ENCODE measurements at regions not wholly inside any gene's neighbourhood (a gene's known extent, or its start where the extent isn't known, plus 50 kb on each side); places are given as distances from the start of the nearest gene placed in this dataset.

- H3K79me2 ChIP-seq (ENCODE audit: low read depth) = no peaks in the 10 kb centered on the region
- no peaks in the 10 kb centered on the region for H3K36me3 ChIP-seq (ENCODE audit: low read depth)
- ChIA-PET CTCF (no interaction called here), POLR2A (ENCODE audit: unreplicated experiment) (no interaction called here)
- H3K27me3 ChIP-seq (ENCODE audit: insufficient read depth, low read depth) = peaks cover 20% of the 10 kb centered on the region
- no peak overlapping the region for H3K4me3 ChIP-seq
- intact Hi-C loops (cut with micrococcal nuclease; ENCODE audit: unreplicated experiment) = no loop called here
- no peaks in the 10 kb centered on the region for H3K9me2 ChIP-seq (ENCODE audit: insufficient read depth)
- no peaks in the 10 kb centered on the region for H3K4me1 ChIP-seq (replicated peaks; ENCODE audit: insufficient read depth)
- no peak overlapping the region for H3K27ac ChIP-seq
- no peak for TF ChIP-seq EZH2 (IDR thresholded peaks at IDR 0.05; ENCODE audit: low read depth)
- TF ChIP-seq, protein P1, sequence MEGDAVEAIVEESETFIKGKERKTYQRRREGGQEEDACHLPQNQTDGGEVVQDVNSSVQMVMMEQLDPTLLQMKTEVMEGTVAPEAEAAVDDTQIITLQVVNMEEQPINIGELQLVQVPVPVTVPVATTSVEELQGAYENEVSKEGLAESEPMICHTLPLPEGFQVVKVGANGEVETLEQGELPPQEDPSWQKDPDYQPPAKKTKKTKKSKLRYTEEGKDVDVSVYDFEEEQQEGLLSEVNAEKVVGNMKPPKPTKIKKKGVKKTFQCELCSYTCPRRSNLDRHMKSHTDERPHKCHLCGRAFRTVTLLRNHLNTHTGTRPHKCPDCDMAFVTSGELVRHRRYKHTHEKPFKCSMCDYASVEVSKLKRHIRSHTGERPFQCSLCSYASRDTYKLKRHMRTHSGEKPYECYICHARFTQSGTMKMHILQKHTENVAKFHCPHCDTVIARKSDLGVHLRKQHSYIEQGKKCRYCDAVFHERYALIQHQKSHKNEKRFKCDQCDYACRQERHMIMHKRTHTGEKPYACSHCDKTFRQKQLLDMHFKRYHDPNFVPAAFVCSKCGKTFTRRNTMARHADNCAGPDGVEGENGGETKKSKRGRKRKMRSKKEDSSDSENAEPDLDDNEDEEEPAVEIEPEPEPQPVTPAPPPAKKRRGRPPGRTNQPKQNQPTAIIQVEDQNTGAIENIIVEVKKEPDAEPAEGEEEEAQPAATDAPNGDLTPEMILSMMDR (conservative IDR thresholded peaks at IDR 0.05) = no peak
- no TSS peak for BruUV-seq (replicated peaks)
- no peak for DNase-seq
- no peak overlapping the region for H3K4me2 ChIP-seq
- no peaks in the 10 kb centered on the region for H3F3A ChIP-seq (ENCODE audit: insufficient read depth, low read depth)
- no peak overlapping the region for H2AFZ ChIP-seq
- H4K20me1 ChIP-seq (ENCODE audit: insufficient read depth) = no peaks in the 10 kb centered on the region
- no peaks in the 10 kb centered on the region for H3K9me3 ChIP-seq (ENCODE audit: insufficient read depth, low read depth)
These were observed 585.4 kb downstream of the AACS start for GRCh38 chr12:125650587-125650986.

GRCh38 chr12:125651625-125652024 lies 586.4 kb downstream of the AACS start:
- Histone ChIP-seq H4K20me1 (ENCODE audit: insufficient read depth) (no peaks in the 10 kb centered on the region), H3K4me1 (replicated peaks; ENCODE audit: insufficient read depth) (no peaks in the 10 kb centered on the region), H3K36me3 (ENCODE audit: low read depth) (no peaks in the 10 kb centered on the region), H3K9me3 (ENCODE audit: insufficient read depth, low read depth) (no peaks in the 10 kb centered on the region), H3K4me2 (no peak overlapping the region), H3K79me2 (ENCODE audit: low read depth) (no peaks in the 10 kb centered on the region), H3F3A (ENCODE audit: insufficient read depth, low read depth) (no peaks in the 10 kb centered on the region), H3K27me3 (ENCODE audit: insufficient read depth, low read depth) (peaks cover 10% of the 10 kb centered on the region), H3K27ac (no peak overlapping the region), H3K9me2 (ENCODE audit: insufficient read depth) (no peaks in the 10 kb centered on the region), H2AFZ (no peak overlapping the region), H3K4me3 (no peak overlapping the region)
- intact Hi-C loops (cut with micrococcal nuclease; ENCODE audit: unreplicated experiment) = no loop called here
- POLR2A ChIA-PET (ENCODE audit: unreplicated experiment) = no interaction called here
- DNase-seq = no peak
- CTCF ChIA-PET = no interaction called here
- no peak for TF ChIP-seq EZH2 (IDR thresholded peaks at IDR 0.05; ENCODE audit: low read depth)
- TF ChIP-seq, protein P1 (conservative IDR thresholded peaks at IDR 0.05) = no peak
- no TSS peak for BruUV-seq (replicated peaks)

DNA sequence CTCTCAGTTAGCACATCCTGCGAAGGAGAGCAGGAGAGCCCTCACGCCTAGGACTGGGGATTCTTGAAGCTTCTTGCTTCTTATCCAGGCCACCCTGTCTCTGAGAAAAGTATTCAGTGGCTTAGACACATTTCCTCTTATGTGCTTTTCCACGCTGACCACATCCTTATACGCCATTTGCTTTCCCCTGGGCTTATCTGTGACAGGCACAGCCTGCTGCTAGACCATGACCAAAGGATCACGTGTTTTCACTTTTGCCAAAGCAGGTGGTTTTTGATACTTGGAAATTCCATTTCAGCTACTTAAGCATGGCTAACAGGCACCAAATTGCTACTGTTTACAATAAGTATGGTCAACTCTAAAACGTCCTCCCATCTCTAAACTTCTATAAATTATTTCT lies 587.4 kb downstream of the AACS start:
- Histone ChIP-seq H3K27me3 (ENCODE audit: insufficient read depth, low read depth) (no peaks in the 10 kb centered on the region; the same call in 1 of the 2 replicates), H2AFZ (no peak overlapping the region), H3K36me3 (ENCODE audit: low read depth) (no peaks in the 10 kb centered on the region), H4K20me1 (ENCODE audit: insufficient read depth) (no peaks in the 10 kb centered on the region), H3K4me3 (no peak overlapping the region), H3K4me1 (replicated peaks; ENCODE audit: insufficient read depth) (no peaks in the 10 kb centered on the region), H3K9me2 (ENCODE audit: insufficient read depth) (no peaks in the 10 kb centered on the region), H3K9me3 (ENCODE audit: insufficient read depth, low read depth) (no peaks in the 10 kb centered on the region), H3K79me2 (ENCODE audit: low read depth) (no peaks in the 10 kb centered on the region), H3K4me2 (no peak overlapping the region), H3K27ac (no peak overlapping the region), H3F3A (ENCODE audit: insufficient read depth, low read depth) (no peaks in the 10 kb centered on the region)
- no peak for DNase-seq
- TF ChIP-seq EZH2 (IDR thresholded peaks at IDR 0.05; ENCODE audit: low read depth) = no peak
- TF ChIP-seq, protein P1 (conservative IDR thresholded peaks at IDR 0.05) = no peak
- POLR2A ChIA-PET (ENCODE audit: unreplicated experiment) = no interaction called here
- CTCF ChIA-PET = no interaction called here
- intact Hi-C loops (cut with micrococcal nuclease; ENCODE audit: unreplicated experiment) = no loop called here
- no TSS peak for BruUV-seq (replicated peaks)
